HG03521 (cell line): ENCODE measurements at regions not wholly inside any gene's neighbourhood (a gene's known extent, or its start where the extent isn't known, plus 50 kb on each side); places are given as distances from the start of the nearest gene placed in this dataset.
"Not testable (repeated sequence)": the region's sequence is repeated elsewhere in the genome, so short reads cannot be mapped to it uniquely, and the experiment has no call there.

ENCODE experiments used
- ATAC-seq: cut with Tn5 transposase; IDR thresholded peaks from one replicate; pipeline ENCODE4 v1.9.1; 2021; ENCODE audit warnings: mild to moderate bottlenecking, moderate library complexity; ENCODE audit not compliant: unreplicated experiment

- no peak for ATAC-seq
These were observed 212.4 kb downstream of the TBC1D2B start for GRCh38 chr15:77865106-77865610.

- no peak for ATAC-seq
These were observed 213.1 kb downstream of the TBC1D2B start for GRCh38 chr15:77864211-77865105.

- no peak for ATAC-seq
These were observed 213.9 kb downstream of the TBC1D2B start for GRCh38 chr15:77863491-77864105.

GRCh38 chr15:77862651-77863104 is 214.8 kb downstream of the TBC1D2B start:
- ATAC-seq = no peak

- ATAC-seq = not testable (repeated sequence)
These were observed 215.4 kb downstream of the TBC1D2B start for GRCh38 chr15:77861997-77862635.

GRCh38 chr15:77860071-77860691 is 217.3 kb downstream of the TBC1D2B start:
- ATAC-seq = no peak

- ATAC-seq = no peak
These were observed 217.9 kb downstream of the TBC1D2B start for GRCh38 chr15:77859491-77860060.

- ATAC-seq = no peak
These were observed 218.6 kb downstream of the TBC1D2B start for GRCh38 chr15:77858792-77859490.

GRCh38 chr15:77857419-77857818 is 220.1 kb downstream of the TBC1D2B start:
- ATAC-seq = no peak

GRCh38 chr15:77856705-77857346 is 220.7 kb downstream of the TBC1D2B start:
- ATAC-seq = no peak

- ATAC-seq = no peak
These were observed 221.6 kb downstream of the TBC1D2B start for GRCh38 chr15:77855871-77856270.

GRCh38 chr15:77854980-77855379 is 222.3 kb upstream of the LINGO1 start:
- no peak for ATAC-seq

GRCh38 chr15:77853910-77854309 is 221.2 kb upstream of the LINGO1 start:
- ATAC-seq = no peak

- no peak for ATAC-seq
These were observed 220.3 kb upstream of the LINGO1 start for GRCh38 chr15:77853008-77853328.

GRCh38 chr15:77852241-77853007 is 219.7 kb upstream of the LINGO1 start:
- no peak for ATAC-seq

- ATAC-seq = no peak
These were observed 219.0 kb upstream of the LINGO1 start for GRCh38 chr15:77851691-77852090.

- ATAC-seq = no peak
These were observed 218.4 kb upstream of the LINGO1 start for GRCh38 chr15:77851086-77851485.

GRCh38 chr15:77846986-77847385 is 214.3 kb upstream of the LINGO1 start:
- no peak for ATAC-seq

GRCh38 chr15:77846360-77846759 is 213.6 kb upstream of the LINGO1 start:
- ATAC-seq = no peak
